Prostate gland (tissue), 2 donors: ENCODE measurements at regions not wholly inside any gene's neighbourhood (a gene's known extent, or its start where the extent isn't known, plus 50 kb on each side); places are given as distances from the start of the nearest gene placed in this dataset.

Source experiments
- DNase-seq: peaks from one replicate; pipeline ENCODE4 v3.0.0-alpha.2; 2019; ENCODE audit warnings: low spot score
- H3K27ac ChIP-seq, 2 donors: fragments of 200-600 bp; sonication (generic); 2 replicates each; pipeline ENCODE4 v1.5.1; 2017 to 2019
- H3K27me3 ChIP-seq: fragments of 200-600 bp; sonication (generic); replicated peaks from 2 replicates; pipeline ENCODE4 v1.5.1; 2019; ENCODE audit not compliant: insufficient read depth
- H3K36me3 ChIP-seq, 2 donors: fragments of 200-600 bp; sonication (generic); 1 replicate in 1 of 2; 2 replicates in 1 of 2; pipeline versions ENCODE4 v1.5.1 to v1.8.1; 2017 to 2019
- H3K4me1 ChIP-seq: fragments of 200-600 bp; sonication (generic); replicated peaks from 2 replicates; pipeline ENCODE4 v1.5.1; 2019
- H3K4me3 ChIP-seq, 2 donors: fragments of 200-600 bp; sonication (generic); 2 replicates each; pipeline ENCODE4 v1.5.1; 2017 to 2019
- H3K9me3 ChIP-seq: fragments of 200-600 bp; sonication (generic); 2 replicates; pipeline ENCODE4 v1.5.1; 2017
- POLR2A ChIP-seq: fragments of 450-650 bp; IDR thresholded peaks from one replicate; pipeline ENCODE4 v1.6.1; 2016; ENCODE audit warnings: antibody characterized with exemption, mild to moderate bottlenecking
- POLR2AphosphoS5 ChIP-seq: sonication (generic); formaldehyde crosslinking; IDR thresholded peaks from one replicate; pipeline ENCODE4 v1.6.1; 2017; ENCODE audit warnings: antibody characterized with exemption
- WGBS: methylation state at CpG from one replicate; pipeline ENCODE4 v1.1.5; 2018; 5-methylcytosine and 5-hydroxymethylcytosine counted together
- intact Hi-C: fragments of 100-400 bp; cut with DNase I; formaldehyde crosslinking; loops from one replicate; pipeline ENCODE4 v1.14.2; 2022
- TF ChIP-seq, protein P1 (sequence below), 4 experiments: fragments of 200-600 bp in 2 of 4; fragments of 450-650 bp in 2 of 4; sonication (generic) in 2 of 4; IDR thresholded peaks; 1 replicate in 3 of 4; 2 replicates in 1 of 4; pipeline ENCODE4 v1.5.1; 2016 to 2019; ENCODE audit warnings: antibody characterized with exemption in 4 of 4, mild to moderate bottlenecking in 2 of 4, moderate library complexity in 2 of 4

DNA sequence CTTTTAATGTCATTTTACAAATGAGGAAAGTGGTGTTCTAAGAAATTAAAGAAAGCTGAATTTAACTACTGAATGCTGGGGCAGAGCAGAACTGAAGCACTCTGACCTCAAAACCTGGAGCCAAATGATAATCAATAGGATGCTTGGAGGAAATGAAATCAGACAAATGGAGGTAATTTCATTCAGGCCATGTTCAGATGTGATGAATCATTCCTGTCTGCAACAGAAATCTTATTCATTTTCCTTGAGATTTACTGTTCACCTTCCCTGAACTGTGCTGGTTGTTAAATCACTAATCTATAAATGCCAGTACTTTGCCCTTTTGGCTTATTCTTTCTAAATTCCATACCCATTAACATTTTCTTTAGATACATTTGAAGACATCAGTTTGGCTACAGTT, 85.6 kb upstream of the SNX7 start:
- TF ChIP-seq POLR2AphosphoS5 = no peak
- TF ChIP-seq POLR2A = no peak
- TF ChIP-seq, protein P1, sequence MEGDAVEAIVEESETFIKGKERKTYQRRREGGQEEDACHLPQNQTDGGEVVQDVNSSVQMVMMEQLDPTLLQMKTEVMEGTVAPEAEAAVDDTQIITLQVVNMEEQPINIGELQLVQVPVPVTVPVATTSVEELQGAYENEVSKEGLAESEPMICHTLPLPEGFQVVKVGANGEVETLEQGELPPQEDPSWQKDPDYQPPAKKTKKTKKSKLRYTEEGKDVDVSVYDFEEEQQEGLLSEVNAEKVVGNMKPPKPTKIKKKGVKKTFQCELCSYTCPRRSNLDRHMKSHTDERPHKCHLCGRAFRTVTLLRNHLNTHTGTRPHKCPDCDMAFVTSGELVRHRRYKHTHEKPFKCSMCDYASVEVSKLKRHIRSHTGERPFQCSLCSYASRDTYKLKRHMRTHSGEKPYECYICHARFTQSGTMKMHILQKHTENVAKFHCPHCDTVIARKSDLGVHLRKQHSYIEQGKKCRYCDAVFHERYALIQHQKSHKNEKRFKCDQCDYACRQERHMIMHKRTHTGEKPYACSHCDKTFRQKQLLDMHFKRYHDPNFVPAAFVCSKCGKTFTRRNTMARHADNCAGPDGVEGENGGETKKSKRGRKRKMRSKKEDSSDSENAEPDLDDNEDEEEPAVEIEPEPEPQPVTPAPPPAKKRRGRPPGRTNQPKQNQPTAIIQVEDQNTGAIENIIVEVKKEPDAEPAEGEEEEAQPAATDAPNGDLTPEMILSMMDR (IDR thresholded peaks at IDR 0.05) = no peak
- Histone ChIP-seq H3K27me3 (no peaks in the 10 kb centered on the region), H3K36me3 (no peaks in the 10 kb centered on the region), H3K4me1 (no peaks in the 10 kb centered on the region), H3K9me3 (no peaks in the 10 kb centered on the region), H3K4me3 (no peak overlapping the region), H3K27ac (no peak overlapping the region)
- intact Hi-C loops = no loop called here
- no peak for DNase-seq

DNA sequence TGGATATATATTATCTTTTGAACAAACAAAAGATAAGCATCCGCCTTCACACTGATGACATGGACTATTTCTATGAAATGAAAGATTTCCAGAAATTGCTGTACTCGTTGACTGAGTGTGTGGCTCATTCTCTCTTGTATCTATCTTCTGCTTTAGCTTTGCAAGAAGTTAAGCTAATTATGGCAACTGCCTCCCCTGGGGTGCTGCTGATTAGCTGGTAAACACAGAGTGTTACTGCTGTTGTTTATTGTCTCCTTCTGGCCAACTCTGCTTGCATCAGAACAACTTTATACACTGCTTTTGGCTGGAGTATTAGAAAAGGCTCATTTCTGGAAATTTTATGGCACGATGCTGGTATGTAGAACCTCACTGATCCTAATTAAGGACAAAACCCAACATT, 95.6 kb upstream of the SNX7 start:
- no peak overlapping the region for H3K27ac ChIP-seq
- H3K9me3 ChIP-seq = no peaks in the 10 kb centered on the region
- H3K27me3 ChIP-seq = no peaks in the 10 kb centered on the region
- WGBS = 59% methylated on average over 3 of the region's 3 CpGs
- intact Hi-C loops = no loop called here
- no peaks in the 10 kb centered on the region for H3K4me1 ChIP-seq
- no peak overlapping the region for H3K4me3 ChIP-seq
- TF ChIP-seq, protein P1 (IDR thresholded peaks at IDR 0.05) = no peak
- no peak for TF ChIP-seq POLR2AphosphoS5
- no peak for TF ChIP-seq POLR2A
- no peaks in the 10 kb centered on the region for H3K36me3 ChIP-seq
- no peak for DNase-seq

DNA sequence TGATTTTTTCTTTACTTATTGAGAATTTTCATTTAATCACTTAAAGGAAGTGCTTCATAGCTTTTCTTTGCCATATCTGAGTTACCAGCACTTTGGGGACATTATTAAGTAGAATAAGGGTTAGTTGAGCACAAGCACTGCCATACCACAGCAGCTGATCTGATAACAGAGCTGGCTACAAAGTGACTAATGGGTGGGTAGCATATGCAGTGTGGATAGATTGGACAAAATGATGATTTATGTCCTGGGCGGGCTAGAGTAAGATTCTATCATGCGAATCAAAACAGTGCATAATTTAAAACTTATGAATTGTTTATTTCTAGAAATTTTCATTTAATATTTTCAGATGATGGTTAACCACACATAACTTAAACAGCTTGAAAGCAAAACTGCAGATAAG, 102.2 kb upstream of the SNX7 start:
- Histone ChIP-seq H3K4me1 (no peaks in the 10 kb centered on the region), H3K36me3 (no peaks in the 10 kb centered on the region), H3K4me3 (no peak overlapping the region), H3K27ac (no peak overlapping the region), H3K27me3 (no peaks in the 10 kb centered on the region), H3K9me3 (no peaks in the 10 kb centered on the region)
- TF ChIP-seq, protein P1 (IDR thresholded peaks at IDR 0.05) = no peak
- no peak for TF ChIP-seq POLR2AphosphoS5
- intact Hi-C loops = no loop called here
- 81% methylated on average over 2 of the region's 2 CpGs for WGBS
- DNase-seq = no peak

DNA sequence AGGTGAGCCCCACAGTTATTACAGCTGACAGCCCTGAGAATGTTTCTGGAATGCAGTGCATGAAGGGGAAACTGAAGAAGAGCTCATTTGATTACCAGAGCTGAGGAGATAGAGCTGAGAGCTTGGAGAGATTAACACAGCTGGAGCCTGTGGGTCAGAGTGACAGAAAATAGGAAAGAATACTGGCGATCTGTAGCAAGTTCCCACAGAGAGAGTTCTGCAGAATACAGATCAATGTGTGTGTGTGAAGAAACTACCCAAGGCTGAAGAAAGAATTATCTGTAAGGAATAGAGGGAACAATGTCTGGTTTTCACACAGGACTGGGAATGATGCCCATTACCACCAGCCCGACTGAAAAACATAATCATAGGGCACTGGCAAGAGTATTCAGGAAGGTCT, 103.6 kb upstream of the SNX7 start:
- Histone ChIP-seq H3K36me3 (no peaks in the 10 kb centered on the region), H3K27me3 (no peaks in the 10 kb centered on the region), H3K4me3 (no peak overlapping the region), H3K27ac (no peak overlapping the region), H3K4me1 (no peaks in the 10 kb centered on the region), H3K9me3 (no peaks in the 10 kb centered on the region)
- no peak for TF ChIP-seq POLR2A
- TF ChIP-seq, protein P1 (IDR thresholded peaks at IDR 0.05) = no peak
- no peak for TF ChIP-seq POLR2AphosphoS5
- intact Hi-C loops = no loop called here
- DNase-seq = no peak
- 38% methylated on average over 2 of the region's 2 CpGs for WGBS

DNA sequence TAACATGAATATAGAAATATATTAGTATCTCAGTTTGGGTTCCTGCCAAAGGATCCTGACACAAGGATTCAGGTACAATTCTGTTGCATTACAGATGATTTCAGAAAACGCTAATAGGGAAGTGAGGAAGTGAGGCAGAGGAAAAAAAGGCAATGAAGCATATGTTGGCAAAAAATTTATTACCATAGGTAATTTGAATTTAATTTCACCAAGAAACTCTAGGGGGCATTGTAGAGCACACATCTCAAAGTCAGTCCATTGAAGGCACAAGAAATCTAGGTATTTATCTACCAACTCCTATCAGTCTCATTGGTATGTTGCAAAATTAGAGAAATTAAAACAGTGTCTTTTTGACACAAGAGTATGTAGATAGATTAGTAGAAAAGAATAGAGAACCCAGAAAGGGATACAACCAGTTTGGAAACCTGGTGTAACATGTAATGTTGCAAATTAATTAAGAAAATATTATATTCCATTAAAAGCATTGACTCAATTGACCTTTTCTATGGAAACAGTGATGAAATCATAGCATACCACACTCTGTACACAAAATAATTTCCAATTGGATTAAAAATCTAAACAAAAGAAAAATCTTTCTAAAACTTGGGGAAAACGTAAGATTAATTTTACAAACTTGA, 104.9 kb upstream of the SNX7 start:
- no peaks in the 10 kb centered on the region for H3K27me3 ChIP-seq
- TF ChIP-seq POLR2A (no peak), POLR2AphosphoS5 (no peak)
- TF ChIP-seq, protein P1 (IDR thresholded peaks at IDR 0.05) = no peak
- no peak overlapping the region for H3K4me3 ChIP-seq
- H3K4me1 ChIP-seq = no peaks in the 10 kb centered on the region
- H3K9me3 ChIP-seq = no peaks in the 10 kb centered on the region
- intact Hi-C loops = no loop called here
- no peaks in the 10 kb centered on the region for H3K36me3 ChIP-seq
- no peak for DNase-seq
- H3K27ac ChIP-seq = no peak overlapping the region
- WGBS = 75% methylated on average over 2 of the region's 2 CpGs
